A673 (cell line): ENCODE measurements at regions not wholly inside any gene's neighbourhood (a gene's known extent, or its start where the extent isn't known, plus 50 kb on each side); places are given as distances from the start of the nearest gene placed in this dataset.

Experiments
- EZH2 ChIP-seq: fragments of 200-600 bp; sonication (generic); IDR thresholded peaks from 2 replicates; pipeline ENCODE4 v1.6.1; 2017; ENCODE audit warnings: borderline replicate concordance, low read depth, mild to moderate bottlenecking, mixed read lengths, antibody characterized with exemption, low read length; ENCODE audit not compliant: poor library complexity, severe bottlenecking
- TF ChIP-seq, protein P1 (sequence below): fragments of 300-800, 200-600 bp; sonication (generic); conservative IDR thresholded peaks from 2 replicates; pipeline ENCODE4 v1.5.1; 2017; ENCODE audit warnings: low read depth, mild to moderate bottlenecking, antibody characterized with exemption, low read length, moderate library complexity, mixed read lengths

DNA sequence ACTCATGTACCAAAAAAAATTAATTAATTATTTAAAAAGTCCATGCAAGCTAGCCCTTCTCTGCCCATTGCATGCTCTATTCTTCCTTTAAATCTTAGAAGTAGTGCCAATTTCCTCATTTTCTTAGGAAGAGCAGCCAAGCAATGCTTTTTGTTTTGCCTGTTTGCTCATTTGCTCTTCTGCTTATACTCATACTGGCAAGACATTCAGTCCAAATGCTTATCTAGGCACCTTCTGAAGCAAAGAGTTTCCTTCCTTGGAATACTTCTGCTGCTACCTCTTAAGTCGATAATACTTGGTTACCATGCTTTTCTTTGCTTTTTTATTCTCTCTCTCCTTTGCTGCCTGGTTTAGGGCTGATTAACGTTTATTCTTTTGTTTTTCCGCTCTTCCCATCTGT lies 1318.3 kb downstream of the AACS start:
- TF ChIP-seq, protein P1, sequence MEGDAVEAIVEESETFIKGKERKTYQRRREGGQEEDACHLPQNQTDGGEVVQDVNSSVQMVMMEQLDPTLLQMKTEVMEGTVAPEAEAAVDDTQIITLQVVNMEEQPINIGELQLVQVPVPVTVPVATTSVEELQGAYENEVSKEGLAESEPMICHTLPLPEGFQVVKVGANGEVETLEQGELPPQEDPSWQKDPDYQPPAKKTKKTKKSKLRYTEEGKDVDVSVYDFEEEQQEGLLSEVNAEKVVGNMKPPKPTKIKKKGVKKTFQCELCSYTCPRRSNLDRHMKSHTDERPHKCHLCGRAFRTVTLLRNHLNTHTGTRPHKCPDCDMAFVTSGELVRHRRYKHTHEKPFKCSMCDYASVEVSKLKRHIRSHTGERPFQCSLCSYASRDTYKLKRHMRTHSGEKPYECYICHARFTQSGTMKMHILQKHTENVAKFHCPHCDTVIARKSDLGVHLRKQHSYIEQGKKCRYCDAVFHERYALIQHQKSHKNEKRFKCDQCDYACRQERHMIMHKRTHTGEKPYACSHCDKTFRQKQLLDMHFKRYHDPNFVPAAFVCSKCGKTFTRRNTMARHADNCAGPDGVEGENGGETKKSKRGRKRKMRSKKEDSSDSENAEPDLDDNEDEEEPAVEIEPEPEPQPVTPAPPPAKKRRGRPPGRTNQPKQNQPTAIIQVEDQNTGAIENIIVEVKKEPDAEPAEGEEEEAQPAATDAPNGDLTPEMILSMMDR: no peak
- TF ChIP-seq EZH2: no peak
